Smooth muscle cell (in vitro differentiated cells): ENCODE measurements at regions not wholly inside any gene's neighbourhood (a gene's known extent, or its start where the extent isn't known, plus 50 kb on each side); places are given as distances from the start of the nearest gene placed in this dataset.

Experiments used
- DNase-seq: peaks from one replicate; lab custom pipeline; 2025; ENCODE audit not compliant: unreplicated experiment; lab: John Stamatoyannopoulos, UW
- H2AFZ ChIP-seq: fragments of 200-600 bp; sonication (generic); 2 replicates; pipeline ENCODE4 v1.6.0; 2016; ENCODE audit warnings: antibody characterized with exemption, low read depth, mild to moderate bottlenecking
- H3F3A ChIP-seq: fragments of 200-600 bp; sonication (generic); 2 replicates; pipeline ENCODE4 v1.6.0; 2017; ENCODE audit warnings: antibody characterized with exemption, low read depth
- H3K27ac ChIP-seq: fragments of 200-600 bp; sonication (generic); 2 replicates; pipeline ENCODE4 v1.5.1; 2016; ENCODE audit warnings: low read depth, mild to moderate bottlenecking
- H3K27me3 ChIP-seq: fragments of 200-600 bp; sonication (generic); 2 replicates; pipeline ENCODE4 v1.6.1; 2016; ENCODE audit warnings: low read depth, mild to moderate bottlenecking
- H3K36me3 ChIP-seq: fragments of 200-600 bp; sonication (generic); 2 replicates; pipeline ENCODE4 v1.5.1; 2016; ENCODE audit warnings: low read depth
- H3K4me1 ChIP-seq: fragments of 200-600 bp; sonication (generic); 2 replicates; pipeline ENCODE4 v1.5.1; 2016; ENCODE audit warnings: low read depth
- H3K4me2 ChIP-seq: fragments of 200-600 bp; sonication (generic); 2 replicates; pipeline ENCODE4 v1.6.0; 2016; ENCODE audit warnings: mild to moderate bottlenecking
- H3K4me3 ChIP-seq: fragments of 200-600 bp; sonication (generic); 2 replicates; pipeline ENCODE4 v1.5.1; 2016; ENCODE audit warnings: mild to moderate bottlenecking
- H3K79me2 ChIP-seq: fragments of 200-600 bp; sonication (generic); 2 replicates; pipeline ENCODE4 v1.6.0; 2016; ENCODE audit warnings: low read depth, mild to moderate bottlenecking
- H3K9ac ChIP-seq: fragments of 200-600 bp; sonication (generic); 2 replicates; pipeline ENCODE4 v1.6.0; 2016; ENCODE audit warnings: low read depth
- H3K9me3 ChIP-seq: fragments of 200-600 bp; sonication (generic); replicated peaks from 2 replicates; pipeline ENCODE4 v1.5.1; 2016; ENCODE audit warnings: low read depth
- H4K20me1 ChIP-seq: fragments of 200-600 bp; sonication (generic); 2 replicates; pipeline ENCODE4 v1.6.0; 2016; ENCODE audit warnings: low read depth
- WGBS: methylation state at CpG from one replicate; pipeline ENCODE4 v1.1.7; 2016; ENCODE audit warnings: low lambda C conversion rate; 5-methylcytosine and 5-hydroxymethylcytosine counted together
- TF ChIP-seq, protein P1 (sequence below): fragments of 200-600 bp; sonication (generic); IDR thresholded peaks from 2 replicates; pipeline ENCODE4 v1.5.1; 2017; ENCODE audit warnings: borderline replicate concordance, mild to moderate bottlenecking, antibody characterized with exemption; ENCODE audit not compliant: insufficient read depth, poor library complexity, severe bottlenecking

DNA sequence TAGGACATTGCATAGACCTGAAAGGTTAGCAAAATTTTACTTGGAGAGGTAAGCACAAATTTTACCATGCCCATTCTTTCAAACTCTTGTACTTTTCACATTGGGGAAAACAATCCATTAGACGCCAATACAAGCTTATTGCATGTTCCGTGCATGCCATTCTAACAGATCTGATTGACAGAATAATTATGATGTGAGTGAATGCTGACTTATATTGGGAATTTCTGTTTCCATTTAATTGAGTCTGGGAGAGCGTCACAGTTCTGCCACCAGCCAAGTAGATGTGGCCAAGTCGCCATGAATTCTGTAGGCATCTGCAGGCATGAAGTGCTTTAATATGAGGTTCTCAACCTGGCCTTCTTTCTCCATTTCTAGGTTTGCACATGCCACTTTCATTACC, 1097.4 kb downstream of the VRK1 start:
- no peaks in the 10 kb centered on the region for H3K79me2 ChIP-seq
- no peak for DNase-seq
- no peak overlapping the region for H3K4me3 ChIP-seq
- H3F3A ChIP-seq: no peaks in the 10 kb centered on the region
- H2AFZ ChIP-seq: no peak overlapping the region
- H3K4me1 ChIP-seq: no peaks in the 10 kb centered on the region
- no peaks in the 10 kb centered on the region for H4K20me1 ChIP-seq
- no peak overlapping the region for H3K27ac ChIP-seq
- no peak overlapping the region for H3K9ac ChIP-seq
- TF ChIP-seq, protein P1, sequence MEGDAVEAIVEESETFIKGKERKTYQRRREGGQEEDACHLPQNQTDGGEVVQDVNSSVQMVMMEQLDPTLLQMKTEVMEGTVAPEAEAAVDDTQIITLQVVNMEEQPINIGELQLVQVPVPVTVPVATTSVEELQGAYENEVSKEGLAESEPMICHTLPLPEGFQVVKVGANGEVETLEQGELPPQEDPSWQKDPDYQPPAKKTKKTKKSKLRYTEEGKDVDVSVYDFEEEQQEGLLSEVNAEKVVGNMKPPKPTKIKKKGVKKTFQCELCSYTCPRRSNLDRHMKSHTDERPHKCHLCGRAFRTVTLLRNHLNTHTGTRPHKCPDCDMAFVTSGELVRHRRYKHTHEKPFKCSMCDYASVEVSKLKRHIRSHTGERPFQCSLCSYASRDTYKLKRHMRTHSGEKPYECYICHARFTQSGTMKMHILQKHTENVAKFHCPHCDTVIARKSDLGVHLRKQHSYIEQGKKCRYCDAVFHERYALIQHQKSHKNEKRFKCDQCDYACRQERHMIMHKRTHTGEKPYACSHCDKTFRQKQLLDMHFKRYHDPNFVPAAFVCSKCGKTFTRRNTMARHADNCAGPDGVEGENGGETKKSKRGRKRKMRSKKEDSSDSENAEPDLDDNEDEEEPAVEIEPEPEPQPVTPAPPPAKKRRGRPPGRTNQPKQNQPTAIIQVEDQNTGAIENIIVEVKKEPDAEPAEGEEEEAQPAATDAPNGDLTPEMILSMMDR: no peak
- H3K27me3 ChIP-seq: no peaks in the 10 kb centered on the region
- no peak overlapping the region for H3K4me2 ChIP-seq
- 95% methylated on average over 4 of the region's 4 CpGs for WGBS
- no peaks in the 10 kb centered on the region for H3K36me3 ChIP-seq
- no peaks in the 10 kb centered on the region for H3K9me3 ChIP-seq

DNA sequence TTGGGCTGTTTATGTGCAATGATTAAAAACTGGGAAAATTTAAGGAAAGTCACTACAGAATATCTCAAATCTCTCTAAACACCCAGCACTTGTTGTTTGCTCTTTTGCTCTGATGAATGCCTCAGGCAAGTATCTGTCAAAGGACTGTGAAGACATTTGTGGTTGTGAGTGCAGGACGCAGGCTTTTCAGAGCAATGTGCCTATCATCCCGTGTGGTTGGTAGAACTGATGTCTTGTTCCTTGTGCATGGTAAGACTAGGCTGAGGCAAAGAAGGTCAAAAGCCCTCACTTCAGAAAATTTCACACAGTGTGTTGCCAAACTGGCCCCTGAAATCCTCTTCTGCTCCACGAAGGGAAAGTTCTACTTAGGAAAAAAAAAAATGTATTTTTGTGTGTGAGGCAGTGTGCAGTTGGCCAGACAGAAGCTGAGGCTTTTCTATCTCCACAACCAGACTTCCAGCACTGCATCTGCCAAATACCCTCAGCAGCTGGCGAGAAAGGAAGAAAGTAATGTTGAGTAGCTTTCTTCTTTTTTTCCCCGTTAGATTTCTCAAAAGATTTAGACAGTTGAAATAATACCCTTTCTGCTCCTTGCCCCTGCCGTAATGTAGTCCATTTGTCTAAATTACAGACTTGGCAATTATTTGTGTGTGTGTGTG, 1103.1 kb downstream of the VRK1 start:
- no peaks in the 10 kb centered on the region for H4K20me1 ChIP-seq
- H3K36me3 ChIP-seq: no peaks in the 10 kb centered on the region
- no peaks in the 10 kb centered on the region for H3K4me1 ChIP-seq
- whole genome bisulfite sequencing: 65% methylated on average over 6 of the region's 6 CpGs
- no peaks in the 10 kb centered on the region for H3K27me3 ChIP-seq
- H3K79me2 ChIP-seq: no peaks in the 10 kb centered on the region
- no peaks in the 10 kb centered on the region for H3K9me3 ChIP-seq
- TF ChIP-seq, protein P1: no peak
- H3K27ac ChIP-seq: no peak overlapping the region
- DNase-seq: no peak
- no peaks in the 10 kb centered on the region for H3F3A ChIP-seq
- no peak overlapping the region for H3K4me2 ChIP-seq
- no peak overlapping the region for H2AFZ ChIP-seq
- no peak overlapping the region for H3K4me3 ChIP-seq
- H3K9ac ChIP-seq: no peak overlapping the region

DNA sequence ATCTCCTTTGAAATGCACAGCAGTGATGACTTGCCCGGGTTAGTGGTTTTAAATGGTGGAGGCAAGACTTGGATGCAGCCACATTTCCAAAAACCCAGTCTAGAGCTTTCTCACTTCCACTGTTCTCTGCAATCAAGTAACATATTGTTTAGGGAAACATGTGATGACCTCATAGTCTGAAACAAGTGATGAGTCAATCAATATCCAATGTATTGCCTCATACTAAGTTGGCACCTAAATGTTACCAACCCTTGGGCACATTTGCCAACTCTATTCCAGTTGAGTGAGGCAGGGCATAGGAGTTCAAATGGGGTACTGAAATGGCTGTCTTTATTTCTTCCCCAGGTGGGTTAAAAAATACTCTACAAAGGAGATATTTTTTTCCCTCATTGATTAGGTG, 1105.4 kb downstream of the VRK1 start:
- TF ChIP-seq, protein P1: no peak
- Histone ChIP-seq H3K4me1 (no peaks in the 10 kb centered on the region), H2AFZ (no peak overlapping the region), H3K9ac (no peak overlapping the region), H3K9me3 (no peaks in the 10 kb centered on the region), H3K36me3 (no peaks in the 10 kb centered on the region), H3K27me3 (no peaks in the 10 kb centered on the region), H3K27ac (no peak overlapping the region), H3K4me2 (no peak overlapping the region), H3K4me3 (no peak overlapping the region), H4K20me1 (no peaks in the 10 kb centered on the region), H3F3A (no peaks in the 10 kb centered on the region), H3K79me2 (no peaks in the 10 kb centered on the region)
- 93% methylated on average over 1 of the region's 1 CpG for WGBS
- DNase-seq: no peak

DNA sequence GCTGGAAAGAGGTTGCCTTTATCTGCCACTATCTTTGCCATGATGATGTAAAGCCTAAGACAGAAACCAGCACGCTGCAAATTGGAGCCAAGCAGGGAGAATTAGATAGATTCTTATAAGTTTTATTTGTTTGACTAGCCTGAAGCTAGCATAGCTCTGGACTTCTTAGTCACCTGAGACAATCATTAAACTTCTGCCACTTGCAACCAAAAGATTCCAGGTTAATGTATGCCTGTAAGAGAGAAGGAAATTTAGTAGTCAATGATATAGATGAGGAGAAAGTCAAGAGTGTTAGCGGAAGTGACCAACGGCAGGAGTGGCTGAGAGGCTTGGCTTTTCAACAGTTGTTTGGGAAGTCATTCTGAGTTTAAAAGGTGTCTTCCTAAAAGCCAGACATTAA, 1106.6 kb downstream of the VRK1 start:
- Histone ChIP-seq H3F3A (no peaks in the 10 kb centered on the region), H3K79me2 (no peaks in the 10 kb centered on the region), H3K9me3 (no peaks in the 10 kb centered on the region), H3K27me3 (no peaks in the 10 kb centered on the region), H2AFZ (no peak overlapping the region), H3K4me3 (no peak overlapping the region), H3K9ac (no peak overlapping the region), H3K4me2 (no peak overlapping the region), H3K4me1 (no peaks in the 10 kb centered on the region), H3K27ac (no peak overlapping the region), H3K36me3 (no peaks in the 10 kb centered on the region), H4K20me1 (no peaks in the 10 kb centered on the region)
- WGBS: 76% methylated on average over 3 of the region's 3 CpGs
- DNase-seq: no peak
- TF ChIP-seq, protein P1: no peak
